GM19240 (cell line): ENCODE measurements at regions not wholly inside any gene's neighbourhood (a gene's known extent, or its start where the extent isn't known, plus 50 kb on each side); places are given as distances from the start of the nearest gene placed in this dataset.
"Not testable (repeated sequence)": the region's sequence is repeated elsewhere in the genome, so short reads cannot be mapped to it uniquely, and the experiment has no call there.

Experiments
- DNase-seq: peaks from one replicate; pipeline ENCODE4 v3.0.0; 2011; ENCODE audit warnings: low spot score; ENCODE audit not compliant: insufficient read length

GRCh38 chr11:96447208-96448110 lies 57.6 kb downstream of the JRKL start:
- DNase-seq, result no peak

DNA sequence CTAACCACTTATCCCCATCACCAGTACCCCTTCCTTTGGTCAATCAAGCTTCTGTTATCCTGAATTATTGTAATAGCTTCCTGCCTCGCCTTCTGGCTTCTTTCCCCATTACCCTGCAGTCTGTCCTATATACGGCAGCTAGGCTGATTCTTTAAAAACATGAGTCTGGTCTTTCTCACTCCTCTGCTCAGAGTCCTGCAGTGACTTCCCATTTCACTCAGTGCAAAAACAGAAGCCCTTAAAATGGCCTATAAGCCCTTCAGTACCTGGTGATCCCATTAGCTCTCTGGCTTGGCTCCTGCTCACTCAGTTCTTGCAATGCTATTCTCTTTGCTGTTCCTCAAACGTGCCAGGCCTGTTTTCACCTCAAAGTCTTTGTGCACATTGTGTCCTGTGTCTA lies 58.4 kb downstream of the JRKL start:
- DNase-seq, result no peak

GRCh38 chr11:96456111-96456510 lies 66.3 kb downstream of the JRKL start:
- DNase-seq, result no peak

DNA sequence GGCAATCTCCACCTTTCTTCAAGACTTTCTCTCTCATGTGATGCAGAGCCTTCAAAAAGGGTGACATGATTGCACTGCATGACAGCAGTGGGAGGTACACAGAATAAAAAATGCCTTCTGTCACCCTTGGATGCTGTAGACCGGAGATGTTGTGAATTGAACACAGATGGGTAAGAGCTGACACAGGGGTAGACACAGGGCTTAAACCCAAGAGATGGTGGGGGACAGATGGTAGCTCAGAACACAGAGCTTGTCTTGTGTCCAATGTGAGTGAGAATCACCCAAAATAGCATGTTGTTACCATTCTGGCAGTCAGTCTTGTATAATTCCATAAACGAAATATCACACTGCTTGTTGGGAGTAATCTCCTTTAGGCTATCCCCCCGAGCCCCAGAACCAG lies 69.9 kb downstream of the JRKL start:
- no peak for DNase-seq

GRCh38 chr11:96461871-96462270 lies 72.1 kb downstream of the JRKL start:
- no peak for DNase-seq

DNA sequence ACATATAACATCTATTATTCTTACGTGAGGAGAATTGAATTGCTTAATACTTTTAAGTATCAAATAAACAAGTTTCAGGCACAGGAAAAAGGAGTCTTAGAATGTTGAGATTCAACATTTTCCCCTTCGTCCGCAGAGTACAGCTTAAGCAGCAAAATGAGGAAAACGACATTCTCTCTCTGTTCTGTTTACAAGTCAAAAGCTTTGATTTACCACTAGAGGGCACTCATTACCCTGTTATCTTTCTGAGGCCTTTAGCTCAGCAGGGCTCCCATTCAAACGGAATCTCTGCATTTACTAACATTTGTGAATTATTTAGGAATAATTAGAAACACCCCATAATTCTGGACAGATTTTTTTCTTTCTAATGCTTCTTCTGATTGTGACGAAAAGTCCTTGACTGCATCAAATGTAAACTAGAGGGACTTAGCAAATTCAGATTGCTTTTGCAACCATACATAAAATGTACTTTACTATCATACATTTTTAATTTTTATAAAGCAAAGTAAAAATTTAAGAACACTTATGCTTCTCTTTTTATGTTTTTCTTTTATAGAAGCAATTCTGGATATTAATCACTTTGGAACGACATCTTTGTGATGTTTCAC lies 75.0 kb downstream of the JRKL start:
- DNase-seq, result peak; percentile 51

GRCh38 chr11:96465512-96465911 lies 75.7 kb downstream of the JRKL start:
- DNase-seq, result no peak

DNA sequence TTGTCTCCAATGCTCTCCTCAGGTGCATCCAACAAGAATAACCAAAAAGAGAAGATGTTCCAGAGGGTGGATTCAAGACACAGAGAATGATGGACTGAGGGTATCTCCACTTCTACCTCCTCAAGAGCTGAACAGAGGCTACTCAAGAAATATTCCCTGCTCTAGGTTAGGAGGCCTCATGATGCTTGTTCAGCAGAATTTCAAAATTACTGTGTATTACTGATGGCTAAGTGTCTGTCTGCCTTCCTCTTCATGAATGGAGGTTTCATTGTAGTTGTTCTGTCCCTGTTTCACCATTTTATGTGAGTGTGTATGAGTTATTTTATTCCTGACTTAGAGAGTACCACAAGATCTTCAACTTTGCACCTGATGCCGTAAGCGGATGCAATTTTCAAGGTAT lies 76.8 kb downstream of the JRKL start:
- DNase-seq, result no peak

DNA sequence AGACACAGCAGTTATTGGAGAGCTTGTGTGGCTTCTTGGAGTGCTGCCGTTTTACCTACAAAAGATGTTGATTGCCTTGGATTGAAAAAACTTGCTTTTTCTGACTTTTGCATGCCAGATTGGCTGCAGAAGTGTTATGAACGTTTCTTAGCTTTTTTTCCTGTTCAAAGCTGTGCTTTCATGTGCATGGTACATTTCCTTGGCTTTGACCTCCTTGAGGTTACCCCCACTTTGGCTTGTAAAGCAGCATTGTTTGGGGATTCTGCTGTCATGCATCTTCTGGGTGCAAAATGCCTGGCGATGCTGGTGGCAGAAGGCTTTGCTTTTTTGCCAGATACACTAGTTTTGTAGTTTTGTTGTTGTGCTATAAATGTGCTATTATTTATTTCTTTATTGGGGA lies 80.0 kb downstream of the JRKL start:
- DNase-seq, result no peak

GRCh38 chr11:96470521-96470920 lies 80.7 kb downstream of the JRKL start:
- no peak for DNase-seq

GRCh38 chr11:96472085-96472484 lies 82.3 kb downstream of the JRKL start:
- no peak for DNase-seq

DNA sequence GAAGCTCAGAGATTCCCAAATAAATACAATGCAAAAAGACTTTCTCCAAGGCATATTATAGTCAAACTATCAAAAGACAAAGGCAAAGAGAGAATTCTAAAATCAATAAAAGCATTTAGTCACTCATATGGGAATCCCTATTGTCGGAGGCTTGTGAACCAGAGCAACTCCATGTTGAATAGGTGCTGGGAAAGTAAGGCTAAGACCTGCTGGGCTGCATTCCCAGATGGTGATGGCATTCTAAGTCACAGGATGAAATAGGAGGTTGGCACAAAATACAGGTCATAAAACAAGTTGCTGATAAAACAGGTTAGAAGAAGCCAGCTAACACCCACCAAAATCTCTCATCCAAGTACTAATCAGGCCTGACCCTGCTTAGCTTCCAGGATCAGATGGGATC lies 84.5 kb downstream of the JRKL start:
- DNase-seq, result no peak

- no peak for DNase-seq
Measured at GRCh38 chr11:96481204-96481603, 91.4 kb downstream of the JRKL start.

- DNase-seq, result no peak
Measured at GRCh38 chr11:96481771-96482170, 92.0 kb downstream of the JRKL start.

DNA sequence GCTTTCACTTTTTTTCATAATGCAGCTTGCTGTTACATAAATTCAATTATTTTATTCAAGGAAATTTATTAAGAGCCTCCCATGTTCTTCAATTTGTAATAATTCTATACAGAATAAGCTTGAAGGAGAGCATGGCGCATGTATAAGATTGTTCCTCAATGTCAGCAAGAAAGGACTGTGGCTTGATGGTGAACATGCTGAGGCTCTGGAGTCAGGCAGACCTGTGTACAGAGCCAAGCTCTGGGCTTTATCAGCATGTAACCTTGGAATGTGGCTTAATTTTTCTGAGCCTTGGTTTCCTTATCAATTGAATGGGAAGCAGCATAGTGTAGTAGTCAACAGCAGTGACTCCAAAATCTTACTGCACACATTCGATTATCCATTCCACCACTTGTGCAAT lies 92.4 kb downstream of the JRKL start:
- no peak for DNase-seq

GRCh38 chr11:96483374-96483955 lies 93.7 kb downstream of the JRKL start:
- no peak for DNase-seq

DNA sequence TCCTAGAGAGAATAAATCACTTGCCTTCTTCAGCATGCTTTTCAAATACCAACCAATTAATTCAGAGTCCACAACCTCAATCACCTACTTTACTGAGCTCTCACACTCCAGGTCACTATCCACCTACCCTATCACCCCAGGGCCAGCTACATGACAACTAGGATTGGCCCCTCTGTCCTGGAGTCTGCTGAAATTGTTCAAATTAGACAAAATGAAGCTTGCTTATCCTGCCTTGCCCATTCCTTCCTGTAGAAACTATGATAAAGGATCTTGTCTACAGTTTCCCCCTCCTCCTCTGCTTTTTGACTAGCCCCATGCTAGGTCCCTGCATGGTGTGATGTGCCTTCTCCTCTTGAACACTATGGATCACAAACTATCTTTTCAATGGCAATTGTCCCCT lies 94.5 kb downstream of the JRKL start:
- no peak for DNase-seq

DNA sequence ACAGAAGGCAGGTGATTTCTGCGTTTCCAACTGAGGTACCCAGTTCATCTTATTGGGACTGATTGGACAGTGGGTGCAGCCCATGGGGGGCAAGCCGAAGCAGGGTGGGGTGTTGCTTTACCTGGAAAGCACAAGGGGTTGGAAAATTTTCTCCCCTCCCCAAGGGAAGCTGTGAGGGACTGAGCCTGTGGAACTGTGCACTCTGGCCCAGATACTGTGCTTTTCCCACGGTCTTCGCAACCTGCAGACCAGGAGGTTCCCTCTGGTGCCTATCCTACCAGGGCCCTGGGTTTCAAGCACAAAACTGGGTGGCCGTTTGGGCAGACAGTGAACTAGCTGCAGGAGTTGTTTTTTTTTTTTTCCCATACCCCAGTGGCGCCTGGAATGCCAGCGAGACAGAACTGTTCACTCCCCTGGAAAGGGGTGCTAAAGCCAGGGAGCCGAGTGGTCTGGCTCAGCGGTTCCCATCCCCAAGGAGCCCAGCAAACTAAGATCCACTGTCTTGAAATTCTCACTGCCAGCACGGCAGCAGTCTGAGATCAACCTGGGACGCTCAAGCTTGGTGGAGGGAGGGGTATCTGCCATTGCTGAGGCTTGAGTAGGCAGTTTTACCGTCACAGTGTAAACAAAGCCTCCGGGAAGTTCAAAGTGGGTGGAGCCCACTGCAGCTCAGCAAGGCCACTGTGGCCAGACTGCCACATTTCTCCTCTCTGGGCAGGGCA lies 97.2 kb downstream of the JRKL start:
- DNase-seq, result no peak

DNA sequence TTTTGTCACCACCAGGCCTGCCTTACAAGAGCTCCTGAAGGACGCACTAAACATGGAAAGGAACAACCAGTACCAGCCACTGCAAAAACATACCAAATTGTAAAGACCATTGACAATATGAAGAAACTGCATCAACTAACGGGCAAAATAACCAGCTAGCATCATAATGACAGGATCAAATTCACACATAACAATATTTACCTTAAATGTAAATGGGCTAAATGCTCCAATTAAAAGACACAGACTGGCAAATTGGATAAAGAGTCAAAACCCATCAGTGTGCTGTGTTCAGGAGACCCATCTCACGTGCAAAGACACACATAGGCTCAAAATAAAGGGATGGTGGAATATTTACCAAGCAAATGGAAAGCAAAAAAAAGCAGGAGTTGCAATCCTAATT lies 99.1 kb downstream of the JRKL start:
- not testable (repeated sequence) for DNase-seq

- DNase-seq, result no peak
Measured at GRCh38 chr11:96500440-96500839, 110.6 kb downstream of the JRKL start.

DNA sequence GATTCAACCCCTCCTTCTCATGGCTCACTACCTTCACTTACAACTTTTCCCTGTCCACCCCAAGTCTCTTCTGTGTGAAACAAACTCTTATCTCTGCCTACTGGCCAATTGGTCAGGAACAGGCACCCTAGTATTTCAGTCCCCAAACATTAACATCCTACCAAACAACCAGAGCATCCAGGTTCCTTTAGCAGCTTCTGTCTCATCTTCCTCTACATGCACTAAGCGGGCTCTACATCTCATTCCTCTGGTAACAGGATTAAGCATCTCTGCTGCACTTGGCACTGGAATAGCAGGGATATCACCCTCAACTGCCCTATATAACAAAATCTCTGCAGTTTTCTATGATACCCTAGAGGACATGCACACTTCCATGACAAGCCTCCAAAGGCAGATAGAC lies 116.2 kb downstream of the JRKL start:
- no peak for DNase-seq

- no peak for DNase-seq
Measured at GRCh38 chr11:96506953-96507354, 117.1 kb downstream of the JRKL start.
